IMR-90 (cell line): ENCODE measurements at regions not wholly inside any gene's neighbourhood (a gene's known extent, or its start where the extent isn't known, plus 50 kb on each side); places are given as distances from the start of the nearest gene placed in this dataset.

Experiments
- ATAC-seq: fragments of 200-7000 bp; cut with Tn5 transposase; 2 replicates; pipeline ENCODE4 v1.9.1; 2020; ENCODE audit warnings: low read depth, mild to moderate bottlenecking, moderate library complexity
- BruUV-seq: library from RNA; stranded (reverse); fragments of 400-500 nt; replicated peaks from 2 replicates; lab custom pipeline; 2021; lab: Mats Ljungman, UMichigan
- CTCF ChIA-PET: fragments of 300-600 bp; formaldehyde crosslinking; extraction: SDS; loops from one replicate; lab custom pipeline; 2021; ENCODE audit warnings: antibody characterized with exemption; lab: Yijun Ruan, JAX
- POLR2A ChIA-PET: fragments of 300-600 bp; sonication (Branson Sonifier 250); formaldehyde crosslinking; loops from one replicate; lab custom pipeline; 2022; ENCODE audit warnings: antibody characterized with exemption; ENCODE audit not compliant: unreplicated experiment; lab: Charles Lee
- DNase-seq: peaks from one replicate; pipeline ENCODE4 v3.0.0; 2013
- H2AFZ ChIP-seq: replicated peaks from 2 replicates; pipeline ENCODE3; 2013; ENCODE audit warnings: low read length, mild to moderate bottlenecking; ENCODE audit not compliant: poor library complexity
- H2AK5ac ChIP-seq: 2 replicates; pipeline ENCODE4 v1.6.1; 2013; ENCODE audit warnings: low read depth, low read length, inconsistent platforms
- H2AK9ac ChIP-seq: replicated peaks from 2 replicates; pipeline ENCODE3; 2013; ENCODE audit warnings: mild to moderate bottlenecking, low read depth, low read length, moderate library complexity; ENCODE audit not compliant: poor library complexity
- H2BK120ac ChIP-seq: 2 replicates; pipeline ENCODE4 v1.6.1; 2013; ENCODE audit warnings: low read depth, low read length, inconsistent platforms
- H2BK15ac ChIP-seq: 3 replicates; pipeline ENCODE4 v1.6.1; 2013; ENCODE audit warnings: low read depth, low read length, inconsistent platforms
- H2BK20ac ChIP-seq: 2 replicates; pipeline ENCODE4 v1.6.1; 2013; ENCODE audit warnings: low read depth, mild to moderate bottlenecking, inconsistent platforms, low read length, moderate library complexity
- H2BK5ac ChIP-seq: 2 replicates; pipeline ENCODE4 v1.6.1; 2013; ENCODE audit warnings: mild to moderate bottlenecking, low read depth, low read length, inconsistent platforms; ENCODE audit not compliant: poor library complexity, severe bottlenecking
- H3K14ac ChIP-seq: replicated peaks from 2 replicates; pipeline ENCODE4 v1.6.1; 2013; ENCODE audit warnings: low read depth, low read length, inconsistent platforms
- H3K18ac ChIP-seq: 2 replicates; pipeline ENCODE4 v1.6.1; 2013; ENCODE audit warnings: low read depth, low read length, control low read depth
- H3K23ac ChIP-seq: 2 replicates; pipeline ENCODE4 v1.6.1; 2013; ENCODE audit warnings: low read depth, low read length, inconsistent platforms
- H3K27ac ChIP-seq: 2 replicates; pipeline ENCODE4 v1.5.1; 2013; ENCODE audit warnings: mild to moderate bottlenecking, control low read depth, low read length; ENCODE audit not compliant: insufficient read depth
- H3K27me3 ChIP-seq: 2 replicates; pipeline ENCODE4 v1.6.1; 2013; ENCODE audit warnings: low read length; ENCODE audit not compliant: control insufficient read depth, insufficient read depth
- H3K36me3 ChIP-seq: 2 replicates; pipeline ENCODE4 v1.6.1; 2013; ENCODE audit warnings: low read length, mixed read lengths; ENCODE audit not compliant: control insufficient read depth, insufficient read depth
- H3K4ac ChIP-seq: 2 replicates; pipeline ENCODE4 v1.6.1; 2013; ENCODE audit warnings: low read depth, low read length, inconsistent platforms
- H3K4me1 ChIP-seq: 2 replicates; pipeline ENCODE4 v1.6.1; 2013; ENCODE audit warnings: low read length, mixed read lengths; ENCODE audit not compliant: control insufficient read depth, insufficient read depth
- H3K4me2 ChIP-seq: 2 replicates; pipeline ENCODE4 v1.6.1; 2013; ENCODE audit warnings: low read depth, mild to moderate bottlenecking, control low read depth, low read length, moderate library complexity
- H3K4me3 ChIP-seq: 2 replicates; pipeline ENCODE4 v1.5.1; 2013; ENCODE audit warnings: low read depth, mild to moderate bottlenecking, control low read depth, low read length, moderate library complexity; ENCODE audit not compliant: insufficient read depth
- H3K56ac ChIP-seq: 2 replicates; pipeline ENCODE4 v1.6.1; 2013; ENCODE audit warnings: low read length, inconsistent platforms; ENCODE audit not compliant: insufficient read depth; ENCODE audit errors: extremely low read depth
- H3K79me1 ChIP-seq, 2 experiments: 2 replicates each; pipeline ENCODE4 v1.6.1; 2013; ENCODE audit warnings: low read length in 2 of 2, inconsistent platforms in 1 of 2, low read depth in 1 of 2
- H3K9ac ChIP-seq: 2 replicates; pipeline ENCODE4 v1.6.1; 2013; ENCODE audit warnings: low read depth, low read length, control low read depth
- H3K9me1 ChIP-seq: 2 replicates; pipeline ENCODE4 v1.6.1; 2013; ENCODE audit warnings: low read length, inconsistent platforms; ENCODE audit not compliant: insufficient read depth
- H3K9me3 ChIP-seq: 2 replicates; pipeline ENCODE4 v1.6.1; 2013; ENCODE audit warnings: low read length; ENCODE audit not compliant: control insufficient read depth, insufficient read depth
- H4K20me1 ChIP-seq: 2 replicates; pipeline ENCODE4 v1.6.1; 2013; ENCODE audit warnings: low read length, inconsistent platforms; ENCODE audit not compliant: insufficient read depth
- H4K5ac ChIP-seq: 2 replicates; pipeline ENCODE4 v1.6.1; 2013; ENCODE audit warnings: mild to moderate bottlenecking, low read depth, low read length, control low read depth
- H4K8ac ChIP-seq, 2 experiments: 2 replicates each; pipeline ENCODE4 v1.6.1; 2013; ENCODE audit warnings: low read depth in 2 of 2, low read length in 2 of 2, control low read depth in 1 of 2, inconsistent platforms in 1 of 2
- H4K91ac ChIP-seq: 2 replicates; pipeline ENCODE4 v1.6.1; 2013; ENCODE audit warnings: low read depth, low read length, inconsistent platforms; ENCODE audit not compliant: insufficient read depth
- BHLHE40 ChIP-seq: fragments of 150-350 bp; IDR thresholded peaks from 2 replicates; pipeline ENCODE4 v1.6.1; 2016; ENCODE audit warnings: mild to moderate bottlenecking, low read depth, low read length
- CEBPB ChIP-seq: IDR thresholded peaks from 2 replicates; pipeline ENCODE4 v1.6.1; 2012; ENCODE audit warnings: low read depth, low read length, improper control_type of control experiment
- CHD1 ChIP-seq: IDR thresholded peaks from 2 replicates; pipeline ENCODE4 v1.6.1; 2012; ENCODE audit warnings: low read depth, low read length, improper control_type of control experiment
- FOS ChIP-seq: fragments of 150-350 bp; IDR thresholded peaks from 2 replicates; pipeline ENCODE4 v1.6.1; 2016; ENCODE audit warnings: low read depth, low read length
- MAFK ChIP-seq: IDR thresholded peaks from 2 replicates; pipeline ENCODE4 v1.6.1; 2012; ENCODE audit warnings: low read depth, low read length, improper control_type of control experiment
- MAZ ChIP-seq: IDR thresholded peaks from 2 replicates; pipeline ENCODE4 v1.6.1; 2012; ENCODE audit warnings: low read depth, mild to moderate bottlenecking, low read length, improper control_type of control experiment, moderate library complexity, borderline replicate concordance
- MXI1 ChIP-seq: IDR thresholded peaks from 2 replicates; pipeline ENCODE4 v1.6.1; 2012; ENCODE audit warnings: low read depth, mild to moderate bottlenecking, low read length, moderate library complexity, borderline replicate concordance
- NFE2L2 ChIP-seq: fragments of 150-350 bp; IDR thresholded peaks from 2 replicates; pipeline ENCODE4 v1.6.1; 2016; ENCODE audit warnings: low read depth, mild to moderate bottlenecking, low read length
- RCOR1 ChIP-seq: IDR thresholded peaks from 2 replicates; pipeline ENCODE4 v1.6.1; 2012; ENCODE audit warnings: mild to moderate bottlenecking, low read length, improper control_type of control experiment; ENCODE audit not compliant: insufficient replicate concordance
- SMC3 ChIP-seq: fragments of 150-350 bp; IDR thresholded peaks from 2 replicates; pipeline ENCODE4 v1.6.1; 2016; ENCODE audit warnings: low read depth, mild to moderate bottlenecking, antibody characterized with exemption, low read length, moderate library complexity
- USF2 ChIP-seq: fragments of 150-350 bp; IDR thresholded peaks from 2 replicates; pipeline ENCODE4 v1.6.1; 2017; ENCODE audit warnings: mild to moderate bottlenecking, antibody characterized with exemption, low read length, low read depth
- WGBS, 2 experiments: methylation state at CpG; one replicate each; pipeline versions ENCODE4 v1.1.5 to v1.1.7; 2013; ENCODE audit warnings: missing lambda C conversion rate in 2 of 2; ENCODE audit not compliant: insufficient read length in 1 of 2; ENCODE audit errors: extremely low coverage in 2 of 2; 5-methylcytosine and 5-hydroxymethylcytosine counted together
- dilution Hi-C: fragments of 300-500 bp; cut with HindIII; formaldehyde crosslinking; loops from one replicate; pipeline ENCODE4 v1.14.3; 2018; ENCODE audit warnings: low sequenced_read_pairs; ENCODE audit not compliant: unreplicated experiment
- in situ Hi-C: fragments of 300-500 bp; cut with MboI; formaldehyde crosslinking; loops from 3 replicates; pipeline ENCODE4 v1.14.3; 2019; ENCODE audit warnings: low sequenced_read_pairs, inconsistent platforms, mixed read lengths
- intact Hi-C: fragments of 100-400 bp; cut with micrococcal nuclease; formaldehyde crosslinking; loops from 2 replicates; pipeline ENCODE4 v1.10.0; 2022

- no peak for TF ChIP-seq FOS
These were observed 238.2 kb upstream of the NEBL start (continued) for GRCh38 chr10:21135023-21135931.

- ChIA-PET POLR2A (no interaction called here), CTCF (interaction anchor here (0.6 kb wide), 1 partner anchor 1885 kb away, joined by 3 read pairs; no protein-coding TSS in a partner anchor)
- dilution Hi-C loops: no loop called here
- no peaks in the 10 kb centered on the region for H4K20me1 ChIP-seq
- no peaks in the 10 kb centered on the region for H3K9me3 ChIP-seq
- H3K79me1 ChIP-seq: no peaks in the 10 kb centered on the region
- no peak overlapping the region for H3K23ac ChIP-seq
- H3K4me2 ChIP-seq: no peak overlapping the region
- no peaks in the 10 kb centered on the region for H3K36me3 ChIP-seq
- DNase-seq (no peak), ATAC-seq (no peak)
- no peak overlapping the region for H3K27ac ChIP-seq
- no peak overlapping the region for H3K4me3 ChIP-seq
- no peak overlapping the region for H4K91ac ChIP-seq
- no peak overlapping the region for H4K5ac ChIP-seq
- no TSS peak for BruUV-seq
- no peak overlapping the region for H2AFZ ChIP-seq
- H2AK9ac ChIP-seq: no peak overlapping the region
- no peak overlapping the region for H2AK5ac ChIP-seq
- H3K9me1 ChIP-seq: no peaks in the 10 kb centered on the region
- in situ Hi-C loops: no loop called here
- 41% methylated on average over 4 of the region's 7 CpGs; no CpG with 5 or more reads in 1 of the 2 experiments for WGBS, 2 experiments
- intact Hi-C loops: no loop called here
- H2BK20ac ChIP-seq: no peak overlapping the region
- no peak overlapping the region for H3K4ac ChIP-seq
- no peak overlapping the region for H4K8ac ChIP-seq
- H3K4me1 ChIP-seq: no peaks in the 10 kb centered on the region
- no peak overlapping the region for H3K9ac ChIP-seq
- TF ChIP-seq USF2 (no peak), MXI1 (no peak), MAFK (no peak), CHD1 (no peak), CEBPB (no peak), MAZ (no peak), BHLHE40 (no peak), NFE2L2 (no peak), FOS (no peak), RCOR1 (no peak), SMC3 (no peak)
- no peak overlapping the region for H2BK120ac ChIP-seq
- no peak overlapping the region for H2BK15ac ChIP-seq
- no peak overlapping the region for H2BK5ac ChIP-seq
- H3K27me3 ChIP-seq: no peaks in the 10 kb centered on the region
- no peak overlapping the region for H3K56ac ChIP-seq
- no peak overlapping the region for H3K14ac ChIP-seq
- H3K18ac ChIP-seq: no peak overlapping the region
These were observed 237.5 kb upstream of the NEBL start for GRCh38 chr10:21134645-21135022.
